ENCODE measurements at regions not wholly inside any gene's neighbourhood (a gene's known extent, or its start where the extent isn't known, plus 50 kb on each side); places are given as distances from the start of the nearest gene placed in this dataset.
"Not testable (repeated sequence)": the region's sequence is repeated elsewhere in the genome, so short reads cannot be mapped to it uniquely, and the experiment has no call there.

- not testable (repeated sequence) for FAIRE-seq
These were observed 188.4 kb downstream of the NPIPA8 start for GRCh38 chr16:18148132-18148531.

- FAIRE-seq, result not testable (repeated sequence)
These were observed 189.9 kb downstream of the NPIPA8 start for GRCh38 chr16:18146601-18147142.

- not testable (repeated sequence) for FAIRE-seq
These were observed 194.5 kb downstream of the NPIPA8 start for GRCh38 chr16:18142066-18142465.

DNA sequence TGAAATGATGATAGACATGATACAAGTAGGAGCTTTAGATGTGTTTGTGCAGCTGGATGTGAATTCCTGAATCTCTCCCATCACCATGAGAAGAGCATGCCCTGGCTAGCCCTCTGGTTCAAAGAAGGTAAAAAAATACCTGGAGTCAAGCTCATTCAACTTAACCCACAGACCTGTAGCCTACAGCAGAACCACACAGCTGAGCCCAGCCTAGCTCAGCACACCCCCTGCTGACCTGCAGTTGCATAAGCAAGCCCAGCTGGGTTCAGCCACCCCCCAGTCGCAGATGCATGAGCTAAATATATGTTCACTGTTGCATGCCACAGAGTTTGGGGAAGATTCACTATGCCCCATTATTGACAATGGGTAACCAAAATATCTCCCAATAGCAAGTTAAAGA, 200.2 kb downstream of the NPIPA8 start:
- FAIRE-seq, result not testable (repeated sequence)

- FAIRE-seq, result not testable (repeated sequence)
These were observed 201.5 kb downstream of the NPIPA8 start for GRCh38 chr16:18135024-18135423.

- FAIRE-seq, result not testable (repeated sequence)
These were observed 204.9 kb downstream of the NPIPA8 start for GRCh38 chr16:18131587-18131986.

DNA sequence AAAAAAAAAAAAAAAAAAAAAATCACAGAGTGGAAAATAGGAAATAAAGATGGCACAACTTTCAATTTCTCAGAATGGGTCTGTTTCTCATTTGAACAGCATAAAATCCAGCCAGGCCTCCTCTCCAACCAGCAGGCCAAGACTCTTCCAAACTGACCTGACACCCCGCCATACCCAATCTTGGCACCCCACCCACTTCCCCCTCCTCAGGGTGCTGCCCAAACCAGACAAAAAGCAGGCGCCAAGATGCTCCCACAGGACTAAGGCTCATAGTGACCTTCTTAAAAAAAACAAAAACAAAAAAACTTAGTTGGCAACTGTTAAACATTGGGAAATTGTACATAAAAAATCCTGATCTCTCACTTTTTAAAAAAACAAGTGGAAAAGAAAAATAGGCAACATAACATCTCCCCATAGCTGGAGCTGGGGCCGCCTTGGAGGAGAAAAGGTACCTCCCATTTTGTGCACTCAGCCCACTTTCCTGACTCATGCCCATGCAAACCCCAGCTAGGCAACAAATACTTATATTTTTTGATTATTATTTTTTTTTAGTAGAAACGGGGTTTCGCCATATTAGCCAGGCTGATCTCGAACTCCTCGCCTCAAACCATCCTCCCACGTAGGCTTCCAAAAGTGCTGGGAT, 205.9 kb downstream of the NPIPA8 start:
- not testable (repeated sequence) for FAIRE-seq

- FAIRE-seq, result not testable (repeated sequence)
These were observed 209.5 kb downstream of the NPIPA8 start for GRCh38 chr16:18127033-18127432.

- not testable (repeated sequence) for FAIRE-seq
These were observed 217.4 kb downstream of the NPIPA8 start for GRCh38 chr16:18119092-18119491.

- FAIRE-seq, result not testable (repeated sequence)
These were observed 217.9 kb downstream of the NPIPA8 start for GRCh38 chr16:18118684-18119083.

DNA sequence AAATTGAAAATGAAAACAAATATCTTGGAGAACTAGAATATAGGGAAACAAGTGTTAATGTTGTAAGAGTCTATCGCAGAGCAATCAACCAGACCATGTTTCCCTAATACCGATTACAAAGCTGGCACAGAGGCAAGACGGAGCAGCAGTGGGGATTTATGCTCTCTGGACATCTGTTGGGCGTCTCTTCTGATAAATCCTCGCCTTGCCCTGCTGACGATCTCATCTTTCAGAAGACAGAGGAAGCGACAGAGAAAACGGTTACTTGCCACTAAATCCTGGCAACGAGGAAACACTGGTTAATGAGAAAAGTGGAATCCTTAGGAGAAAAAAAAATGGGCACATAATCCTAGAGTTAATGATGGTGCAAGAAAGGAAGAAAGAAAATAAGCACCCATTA, 218.5 kb downstream of the NPIPA8 start:
- not testable (repeated sequence) for FAIRE-seq

DNA sequence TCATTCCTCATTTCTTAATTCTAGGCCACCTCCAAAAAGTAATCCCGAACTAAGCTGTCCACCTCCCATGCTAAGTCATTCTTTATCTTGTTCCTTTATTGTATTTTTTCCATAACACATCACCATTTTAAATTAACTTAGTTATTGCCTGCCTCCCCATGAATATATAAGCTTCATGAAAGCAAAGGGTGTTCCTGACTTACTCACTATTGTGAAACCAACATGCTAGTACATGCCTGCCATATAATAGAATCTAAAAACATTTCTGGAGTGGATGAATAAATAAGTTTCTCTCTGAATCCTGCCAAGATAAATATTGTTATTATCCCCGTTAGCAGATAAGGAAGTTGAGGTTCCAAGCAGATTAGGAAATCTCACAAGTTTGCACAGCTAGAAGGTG, 232.1 kb downstream of the NPIPA8 start:
- not testable (repeated sequence) for FAIRE-seq

DNA sequence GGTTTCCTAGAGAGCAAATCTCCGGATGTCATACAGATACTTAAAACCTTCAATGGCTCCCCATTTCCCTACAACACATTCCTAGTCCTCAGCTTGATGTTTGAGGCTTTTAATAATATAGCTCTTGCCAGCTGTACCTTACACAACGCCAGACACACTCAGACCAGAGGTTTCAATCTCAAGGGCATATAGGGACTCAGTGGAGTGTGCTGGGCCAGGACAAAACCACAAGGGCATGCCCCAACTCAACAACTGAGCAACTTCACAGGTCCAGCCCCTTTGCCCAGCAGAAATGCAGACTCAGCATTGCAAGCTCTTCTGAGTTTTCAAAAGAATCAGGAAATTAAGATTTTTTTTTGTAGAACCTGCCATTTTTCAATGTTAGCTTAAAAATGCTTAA, 235.5 kb downstream of the NPIPA8 start:
- not testable (repeated sequence) for FAIRE-seq

DNA sequence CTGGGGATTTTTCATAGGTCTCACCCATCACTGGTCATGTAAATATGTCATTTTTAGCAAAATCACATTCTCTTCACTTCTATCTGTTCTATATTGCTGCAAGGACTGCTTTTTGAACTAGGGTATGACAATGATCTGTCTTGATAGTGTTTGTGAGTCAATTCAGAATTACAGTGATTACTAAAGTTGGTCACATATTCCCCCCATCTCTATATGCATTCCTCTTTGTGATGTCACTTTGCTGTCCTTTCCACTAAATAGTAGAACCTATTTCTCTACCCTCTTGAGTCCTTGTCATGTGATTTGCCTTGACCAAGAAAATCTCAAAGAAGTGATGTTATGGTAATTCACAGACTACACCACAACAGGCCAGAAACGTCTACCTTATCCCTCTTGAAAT, 243.9 kb downstream of the NPIPA8 start:
- FAIRE-seq, result not testable (repeated sequence)

DNA sequence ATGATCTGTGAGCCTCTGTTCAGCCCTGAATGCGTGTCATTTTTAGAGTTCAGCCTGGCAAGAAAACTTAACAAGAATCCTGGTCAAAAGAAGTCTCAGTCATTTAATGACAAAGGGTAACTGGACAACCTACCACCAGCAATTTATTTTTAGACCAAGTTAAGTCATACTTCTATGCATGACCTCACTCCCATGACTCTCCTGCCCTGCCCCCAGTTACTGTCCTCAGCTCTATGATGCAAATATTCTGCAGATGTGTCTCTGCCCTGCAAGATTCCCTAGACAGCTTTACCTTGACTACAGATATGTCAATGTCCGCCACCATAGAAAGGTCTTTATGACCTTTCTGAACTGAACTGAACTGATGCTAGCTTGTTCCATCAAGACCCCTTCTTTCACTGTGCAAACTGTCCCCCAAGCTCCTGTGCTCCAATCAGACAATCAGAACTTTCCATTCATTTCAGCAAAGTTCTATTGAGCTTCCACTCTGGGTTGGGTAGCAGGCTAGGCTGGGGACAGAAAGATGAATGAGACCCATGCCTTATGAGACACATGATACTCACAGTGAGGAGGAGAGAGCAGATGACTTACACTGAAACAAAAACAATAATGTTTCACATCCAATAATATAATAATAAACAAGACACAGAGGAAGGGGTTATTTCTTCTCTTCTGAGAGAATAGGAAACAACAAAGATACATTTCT, 255.7 kb downstream of the NPIPA8 start:
- FAIRE-seq, result not testable (repeated sequence)

- FAIRE-seq, result not testable (repeated sequence)
These were observed 258.6 kb downstream of the NPIPA8 start for GRCh38 chr16:18077910-18078309.

DNA sequence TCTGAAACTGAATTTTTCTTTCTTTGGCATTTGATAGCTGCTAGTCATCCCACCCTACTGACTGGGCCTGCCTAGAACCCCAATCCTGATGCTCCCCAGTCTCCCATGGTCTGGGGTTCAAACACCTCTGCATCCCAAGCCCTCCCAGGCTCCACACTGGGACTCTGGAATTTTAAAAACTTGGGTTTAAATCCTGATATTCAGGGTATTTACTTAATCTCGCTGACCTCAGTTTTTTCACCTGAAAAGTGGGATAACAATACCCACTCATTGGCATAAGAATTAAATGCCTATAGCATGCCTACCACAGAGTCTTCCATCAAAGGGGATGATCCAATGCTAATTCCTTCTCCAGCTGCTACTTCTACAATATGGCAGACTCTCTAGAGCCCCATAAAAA, 264.4 kb downstream of the NPIPA8 start:
- FAIRE-seq, result no peak

- FAIRE-seq, result no peak
These were observed 266.9 kb downstream of the NPIPA8 start for GRCh38 chr16:18069683-18070082.

GRCh38 chr16:18068477-18068876, 268.1 kb downstream of the NPIPA8 start:
- FAIRE-seq, result no peak

DNA sequence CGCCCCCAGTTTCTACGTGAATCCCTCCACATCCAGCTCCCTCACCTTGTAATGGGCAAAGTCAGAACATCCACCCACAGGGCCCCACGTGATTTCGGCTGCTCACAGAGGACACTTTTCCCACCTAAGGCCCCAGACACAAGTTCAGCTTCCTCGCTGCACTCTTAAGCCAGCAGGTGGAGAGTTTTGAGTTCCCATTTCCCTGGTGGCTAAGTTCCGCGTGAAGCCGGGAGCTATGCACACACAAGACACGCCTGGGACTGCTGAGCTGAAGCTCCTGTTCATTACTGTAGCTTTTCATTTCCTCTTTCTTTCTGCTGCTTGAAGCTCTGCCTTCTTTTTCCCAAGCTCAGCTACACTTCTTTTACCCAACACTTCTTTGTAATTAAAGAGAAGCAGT, 273.8 kb downstream of the NPIPA8 start:
- FAIRE-seq, result no peak

GRCh38 chr16:18060351-18060750, 276.2 kb downstream of the NPIPA8 start:
- no peak for FAIRE-seq

DNA sequence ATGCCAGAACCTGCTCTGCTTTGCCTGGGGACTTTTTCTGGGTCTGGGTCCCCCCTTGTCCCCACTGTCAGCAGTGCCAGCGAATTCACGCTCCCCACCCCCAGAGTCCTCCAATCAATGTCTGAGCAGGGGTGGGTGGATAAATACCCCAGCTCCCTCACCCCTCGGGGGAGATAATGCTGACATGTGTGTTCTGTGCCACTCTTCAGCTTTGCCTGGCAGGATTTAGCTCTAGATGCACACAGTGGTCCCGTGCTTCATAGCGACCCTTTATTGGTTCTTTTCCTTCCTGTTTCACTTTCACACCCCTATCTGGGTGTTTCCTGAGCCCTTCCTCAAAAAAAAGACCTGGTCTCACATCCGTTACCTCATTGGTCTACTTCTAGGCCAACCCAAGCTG, 277.0 kb downstream of the NPIPA8 start:
- FAIRE-seq, result no peak

DNA sequence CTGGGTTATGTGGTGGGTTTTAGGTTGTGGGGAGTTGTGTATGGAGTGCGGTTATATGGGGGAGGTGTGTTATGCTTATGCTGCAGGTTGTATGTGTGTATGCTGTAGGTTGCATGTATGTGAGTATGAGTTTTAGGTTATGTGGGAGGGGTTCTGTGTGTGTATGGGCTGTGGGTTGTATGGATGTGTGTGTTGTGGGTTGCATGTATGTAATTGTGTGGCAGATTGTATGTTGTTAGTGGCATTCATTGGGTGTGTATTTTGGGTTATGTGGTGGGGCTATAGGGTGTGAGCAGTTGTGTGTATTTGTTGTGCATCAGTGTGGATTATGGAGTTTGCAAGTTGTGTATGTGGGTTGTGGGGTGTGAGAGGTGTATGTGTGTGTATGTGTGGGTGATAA, 277.4 kb downstream of the NPIPA8 start:
- FAIRE-seq, result no peak

GRCh38 chr16:18055411-18055916, 281.1 kb downstream of the NPIPA8 start:
- FAIRE-seq, result no peak

Data from G401.6 (cell line).